ENCODE measurements at regions not wholly inside any gene's neighbourhood (a gene's known extent, or its start where the extent isn't known, plus 50 kb on each side); places are given as distances from the start of the nearest gene placed in this dataset.

DNA sequence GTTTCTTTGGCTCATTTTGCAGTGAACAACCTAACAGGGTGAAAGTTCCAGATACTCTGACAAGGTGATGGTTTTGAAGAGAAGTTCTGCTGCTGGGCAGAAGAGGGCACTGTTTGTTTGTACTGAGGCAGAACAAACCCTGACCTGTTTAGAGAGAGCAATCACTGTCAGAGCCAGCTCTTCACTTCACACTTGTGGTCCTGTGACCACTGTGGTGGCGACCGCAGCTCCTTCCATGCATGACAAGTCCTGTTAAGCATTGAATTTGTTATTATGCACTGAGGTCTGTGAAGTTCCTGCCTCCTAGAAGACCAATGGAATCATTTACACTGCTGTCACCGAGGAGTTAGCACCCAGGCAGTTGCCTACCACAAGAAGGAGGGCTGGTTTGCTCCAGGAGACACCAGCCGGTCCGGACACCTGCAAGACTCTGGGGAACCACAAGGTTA is 86.6 kb downstream of the ZNF330 start:
- Histone ChIP-seq H3K27me3 (ENCODE audit: insufficient read depth, low read depth) (no peaks in the 10 kb centered on the region), H3K4me3 (no peak overlapping the region), H3F3A (ENCODE audit: insufficient read depth, low read depth) (no peaks in the 10 kb centered on the region), H4K20me1 (ENCODE audit: insufficient read depth) (no peaks in the 10 kb centered on the region), H3K9me3 (ENCODE audit: insufficient read depth, low read depth) (no peaks in the 10 kb centered on the region), H2AFZ (no peak overlapping the region), H3K79me2 (ENCODE audit: low read depth) (no peaks in the 10 kb centered on the region), H3K9me2 (ENCODE audit: insufficient read depth) (no peaks in the 10 kb centered on the region), H3K27ac (no peak overlapping the region), H3K36me3 (ENCODE audit: low read depth) (no peaks in the 10 kb centered on the region), H3K4me2 (no peak overlapping the region), H3K4me1 (replicated peaks; ENCODE audit: insufficient read depth) (no peaks in the 10 kb centered on the region)
- no TSS peak for BruUV-seq (replicated peaks)
- TF ChIP-seq EZH2 (IDR thresholded peaks at IDR 0.05; ENCODE audit: low read depth): no peak
- TF ChIP-seq, protein P1, sequence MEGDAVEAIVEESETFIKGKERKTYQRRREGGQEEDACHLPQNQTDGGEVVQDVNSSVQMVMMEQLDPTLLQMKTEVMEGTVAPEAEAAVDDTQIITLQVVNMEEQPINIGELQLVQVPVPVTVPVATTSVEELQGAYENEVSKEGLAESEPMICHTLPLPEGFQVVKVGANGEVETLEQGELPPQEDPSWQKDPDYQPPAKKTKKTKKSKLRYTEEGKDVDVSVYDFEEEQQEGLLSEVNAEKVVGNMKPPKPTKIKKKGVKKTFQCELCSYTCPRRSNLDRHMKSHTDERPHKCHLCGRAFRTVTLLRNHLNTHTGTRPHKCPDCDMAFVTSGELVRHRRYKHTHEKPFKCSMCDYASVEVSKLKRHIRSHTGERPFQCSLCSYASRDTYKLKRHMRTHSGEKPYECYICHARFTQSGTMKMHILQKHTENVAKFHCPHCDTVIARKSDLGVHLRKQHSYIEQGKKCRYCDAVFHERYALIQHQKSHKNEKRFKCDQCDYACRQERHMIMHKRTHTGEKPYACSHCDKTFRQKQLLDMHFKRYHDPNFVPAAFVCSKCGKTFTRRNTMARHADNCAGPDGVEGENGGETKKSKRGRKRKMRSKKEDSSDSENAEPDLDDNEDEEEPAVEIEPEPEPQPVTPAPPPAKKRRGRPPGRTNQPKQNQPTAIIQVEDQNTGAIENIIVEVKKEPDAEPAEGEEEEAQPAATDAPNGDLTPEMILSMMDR (conservative IDR thresholded peaks at IDR 0.05): peak; percentile 66
- ChIA-PET CTCF (interaction anchor here (0.6 to 0.7 kb wide), 2 partner anchors 356 to 545 kb away, joined by 3 to 7 read pairs; no protein-coding TSS in a partner anchor), POLR2A (ENCODE audit: unreplicated experiment) (no interaction called here)
- peak; percentile 43 for DNase-seq
- intact Hi-C loops (cut with micrococcal nuclease; ENCODE audit: unreplicated experiment): loop anchor here (1.0 to 10.0 kb wide), 2 partner anchors 152 to 1540 kb away; no protein-coding TSS in a partner anchor

DNA sequence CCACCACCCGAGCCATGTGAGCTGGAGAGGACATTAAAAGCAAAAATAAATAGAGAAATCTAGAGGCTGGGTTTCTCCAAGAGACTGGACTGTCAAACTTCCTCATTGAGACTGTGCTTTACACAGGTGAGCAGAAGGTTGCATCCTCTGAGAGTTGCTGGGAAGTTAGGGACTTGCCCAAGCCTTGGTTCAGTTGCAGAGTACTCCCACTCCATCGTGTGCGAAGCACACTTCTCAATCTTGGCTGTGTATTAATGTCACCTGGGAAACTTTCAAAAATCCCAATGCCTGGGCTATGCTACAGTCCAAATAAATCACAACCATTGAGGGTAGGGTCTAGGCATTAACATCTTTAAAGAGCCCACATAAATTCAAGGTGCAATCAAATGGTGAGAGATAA is 89.2 kb downstream of the ZNF330 start:
- H3K27ac ChIP-seq: no peak overlapping the region
- no peaks in the 10 kb centered on the region for H3F3A ChIP-seq (ENCODE audit: insufficient read depth, low read depth)
- BruUV-seq (replicated peaks): no TSS peak
- no peaks in the 10 kb centered on the region for H4K20me1 ChIP-seq (ENCODE audit: insufficient read depth)
- intact Hi-C loops (cut with micrococcal nuclease; ENCODE audit: unreplicated experiment): loop anchor here (10.0 kb wide), 1 partner anchor 155 kb away; no protein-coding TSS in a partner anchor
- H3K79me2 ChIP-seq (ENCODE audit: low read depth): no peaks in the 10 kb centered on the region
- H2AFZ ChIP-seq: no peak overlapping the region
- CTCF ChIA-PET: no interaction called here
- H3K4me2 ChIP-seq: no peak overlapping the region
- no peaks in the 10 kb centered on the region for H3K4me1 ChIP-seq (replicated peaks; ENCODE audit: insufficient read depth)
- TF ChIP-seq EZH2 (IDR thresholded peaks at IDR 0.05; ENCODE audit: low read depth): no peak
- TF ChIP-seq, protein P1 (conservative IDR thresholded peaks at IDR 0.05): no peak
- H3K9me2 ChIP-seq (ENCODE audit: insufficient read depth): no peaks in the 10 kb centered on the region
- H3K27me3 ChIP-seq (ENCODE audit: insufficient read depth, low read depth): no peaks in the 10 kb centered on the region
- no peak for DNase-seq
- H3K9me3 ChIP-seq (ENCODE audit: insufficient read depth, low read depth): no peaks in the 10 kb centered on the region
- H3K36me3 ChIP-seq (ENCODE audit: low read depth): no peaks in the 10 kb centered on the region
- POLR2A ChIA-PET (ENCODE audit: unreplicated experiment): no interaction called here
- no peak overlapping the region for H3K4me3 ChIP-seq

DNA sequence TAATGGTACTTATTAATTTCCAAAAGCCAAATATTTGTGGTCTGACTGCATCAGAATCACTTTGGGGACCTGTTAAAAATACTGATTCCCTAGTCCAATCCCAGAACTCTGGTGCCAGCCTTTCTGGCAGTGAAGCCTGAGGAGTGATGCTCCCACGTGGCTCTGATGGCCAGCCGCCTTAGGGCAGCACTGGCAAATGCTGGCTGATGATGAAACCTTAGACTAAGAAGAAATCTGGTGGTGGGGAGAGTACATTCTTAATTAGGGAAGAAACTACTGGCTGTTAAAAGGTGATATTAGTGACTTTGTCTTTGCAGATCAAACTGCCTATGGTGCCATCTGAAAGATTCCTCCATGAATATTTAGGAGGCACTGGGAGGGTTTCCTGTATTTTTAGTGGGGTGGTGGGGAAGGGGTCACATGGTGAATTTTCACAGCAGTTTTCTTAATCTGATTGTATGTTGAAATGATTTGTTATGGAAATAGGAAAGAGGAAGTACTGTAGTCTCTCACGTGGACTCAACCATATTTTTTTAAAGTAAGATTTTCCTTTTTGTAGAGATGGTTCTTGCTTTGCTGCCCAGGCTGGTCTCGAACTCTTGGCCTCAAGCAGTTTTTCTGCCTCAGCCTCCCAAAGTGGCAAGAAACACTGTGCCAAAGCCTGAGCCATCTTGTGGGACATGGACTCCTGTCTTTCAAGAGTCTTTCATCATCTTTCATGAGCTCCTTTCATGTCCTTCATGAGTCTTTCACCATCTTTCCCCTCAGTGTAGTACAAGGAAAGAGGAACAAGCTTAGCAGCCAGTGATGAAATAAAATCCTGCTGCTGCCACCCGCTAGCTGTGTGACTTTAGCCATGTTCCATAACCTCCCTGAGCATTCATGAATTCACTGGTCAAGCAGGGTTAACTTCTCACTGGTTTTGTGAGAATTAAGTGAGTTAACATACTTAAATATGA is 90.8 kb downstream of the ZNF330 start:
- Histone ChIP-seq H3K79me2 (ENCODE audit: low read depth) (no peaks in the 10 kb centered on the region), H3F3A (ENCODE audit: insufficient read depth, low read depth) (no peaks in the 10 kb centered on the region), H3K9me3 (ENCODE audit: insufficient read depth, low read depth) (no peaks in the 10 kb centered on the region), H2AFZ (no peak overlapping the region), H3K27ac (no peak overlapping the region), H3K36me3 (ENCODE audit: low read depth) (no peaks in the 10 kb centered on the region), H4K20me1 (ENCODE audit: insufficient read depth) (no peaks in the 10 kb centered on the region), H3K27me3 (ENCODE audit: insufficient read depth, low read depth) (no peaks in the 10 kb centered on the region), H3K4me3 (no peak overlapping the region), H3K4me1 (replicated peaks; ENCODE audit: insufficient read depth) (no peaks in the 10 kb centered on the region), H3K4me2 (no peak overlapping the region), H3K9me2 (ENCODE audit: insufficient read depth) (no peaks in the 10 kb centered on the region)
- ChIA-PET CTCF (interaction anchor here (0.6 kb wide), 1 partner anchor 1527 kb away, joined by 7 read pairs; no protein-coding TSS in a partner anchor), POLR2A (ENCODE audit: unreplicated experiment) (interaction anchor here (0.7 kb wide), 1 partner anchor 437 kb away, joined by 4 read pairs; no protein-coding TSS in a partner anchor)
- BruUV-seq (replicated peaks): no TSS peak
- DNase-seq: no peak
- TF ChIP-seq EZH2 (IDR thresholded peaks at IDR 0.05; ENCODE audit: low read depth): no peak
- TF ChIP-seq, protein P1 (conservative IDR thresholded peaks at IDR 0.05): no peak
- intact Hi-C loops (cut with micrococcal nuclease; ENCODE audit: unreplicated experiment): no loop called here
